Tibial artery (tissue), 4 donors: ENCODE measurements at regions not wholly inside any gene's neighbourhood (a gene's known extent, or its start where the extent isn't known, plus 50 kb on each side); places are given as distances from the start of the nearest gene placed in this dataset.

ENCODE experiments used
- DNase-seq, 2 donors: peaks; one replicate each; pipeline ENCODE4 v3.0.0-alpha.2; 2019
- H3K27ac ChIP-seq, 2 donors: fragments of 200-600 bp; sonication (generic) in 1 of 2; 1 replicate in 1 of 2; 2 replicates in 1 of 2; pipeline ENCODE4 v1.5.1; 2018 to 2019; ENCODE audit warnings: mild to moderate bottlenecking in 1 of 2
- H3K27me3 ChIP-seq, 2 donors: fragments of 200-600 bp; sonication (generic) in 1 of 2; one replicate each; pipeline versions ENCODE4 v1.5.1 to v1.6.0; 2016 to 2019
- H3K36me3 ChIP-seq, 3 donors: fragments of 200-600 bp; sonication (generic) in 2 of 3; one replicate each; pipeline ENCODE4 v1.5.1; 2016 to 2019; ENCODE audit warnings: mild to moderate bottlenecking in 2 of 3
- H3K4me1 ChIP-seq, 4 donors: fragments of 200-600 bp; sonication (generic) in 2 of 4; 1 replicate in 3 of 4; 2 replicates in 1 of 4; pipeline ENCODE4 v1.5.1; 2016 to 2019
- H3K4me3 ChIP-seq, 2 donors: fragments of 200-600 bp; sonication (generic) in 1 of 2; 1 replicate in 1 of 2; 2 replicates in 1 of 2; pipeline ENCODE4 v1.5.1; 2018 to 2019; ENCODE audit warnings: mild to moderate bottlenecking in 2 of 2
- H3K9me3 ChIP-seq, 3 donors: fragments of 200-600 bp; sonication (generic) in 1 of 3; one replicate each; pipeline ENCODE4 v1.5.1; 2016 to 2019
- CTCF ChIP-seq, 2 experiments: fragments of 200-600 bp in 1 of 2; fragments of 450-650 bp in 1 of 2; IDR thresholded peaks; one replicate each; pipeline ENCODE4 v1.5.1; 2017 to 2019; ENCODE audit warnings: antibody characterized with exemption in 2 of 2, mild to moderate bottlenecking in 1 of 2, moderate library complexity in 1 of 2
- intact Hi-C: fragments of 100-400 bp; cut with DNase I; formaldehyde crosslinking; loops from one replicate; pipeline ENCODE4 v1.15.0; 2023; ENCODE audit warnings: low total_unique reads

GRCh38 chr6:6927521-6928361 lies 180.0 kb upstream of the RREB1 start:
- H3K4me1 ChIP-seq = no peaks in the 10 kb centered on the region
- no peak for TF ChIP-seq CTCF (IDR thresholded peaks at IDR 0.05)
- H3K27me3 ChIP-seq = peaks cover 0 to 10% of the 10 kb centered on the region in 2 donors
- intact Hi-C loops = no loop called here
- no peak overlapping the region for H3K4me3 ChIP-seq
- no peaks in the 10 kb centered on the region for H3K36me3 ChIP-seq
- H3K27ac ChIP-seq = no peak overlapping the region
- no peaks in the 10 kb centered on the region for H3K9me3 ChIP-seq
- no peak for DNase-seq

GRCh38 chr6:6930223-6930880 lies 177.4 kb upstream of the RREB1 start:
- no peak overlapping the region for H3K4me3 ChIP-seq
- no peak for DNase-seq
- H3K27me3 ChIP-seq = peaks cover 0 to 10% of the 10 kb centered on the region in 2 donors
- no peaks in the 10 kb centered on the region for H3K36me3 ChIP-seq
- no peak overlapping the region for H3K27ac ChIP-seq
- no peak for TF ChIP-seq CTCF (IDR thresholded peaks at IDR 0.05)
- no peaks in the 10 kb centered on the region for H3K4me1 ChIP-seq
- intact Hi-C loops = no loop called here
- no peaks in the 10 kb centered on the region for H3K9me3 ChIP-seq

- Histone ChIP-seq H3K27ac (no peak overlapping the region), H3K9me3 (no peaks in the 10 kb centered on the region), H3K4me1 (no peaks in the 10 kb centered on the region), H3K36me3 (no peaks in the 10 kb centered on the region), H3K4me3 (no peak overlapping the region), H3K27me3 (peaks cover 0 to 10% of the 10 kb centered on the region in 2 donors)
- no peak for TF ChIP-seq CTCF (IDR thresholded peaks at IDR 0.05)
- intact Hi-C loops = no loop called here
- DNase-seq = no peak
These were observed 176.4 kb upstream of the RREB1 start for GRCh38 chr6:6931071-6932025.

- intact Hi-C loops = no loop called here
- Histone ChIP-seq H3K4me1 (no peaks in the 10 kb centered on the region), H3K27ac (no peak overlapping the region)
These were observed 175.4 kb upstream of the RREB1 start for GRCh38 chr6:6932341-6932740.

More at GRCh38 chr6:6932341-6932740, 175.4 kb upstream of the RREB1 start:
- Histone ChIP-seq H3K27me3 (peaks cover 0 to 10% of the 10 kb centered on the region in 2 donors), H3K36me3 (no peaks in the 10 kb centered on the region), H3K4me3 (no peak overlapping the region), H3K9me3 (no peaks in the 10 kb centered on the region)
- DNase-seq = no peak
- TF ChIP-seq CTCF (IDR thresholded peaks at IDR 0.05) = no peak
